HG02981 (cell line): ENCODE measurements at regions not wholly inside any gene's neighbourhood (a gene's known extent, or its start where the extent isn't known, plus 50 kb on each side); places are given as distances from the start of the nearest gene placed in this dataset.

Source experiments
- ATAC-seq: cut with Tn5 transposase; IDR thresholded peaks from one replicate; pipeline ENCODE4 v1.9.1; 2021; ENCODE audit warnings: mild to moderate bottlenecking, moderate library complexity; ENCODE audit not compliant: unreplicated experiment

GRCh38 chr3:19093084-19093483 lies 55.2 kb upstream of the KCNH8 start:
- ATAC-seq: no peak

- no peak for ATAC-seq
These were observed 70.9 kb upstream of the KCNH8 start for GRCh38 chr3:19077388-19077787.

- no peak for ATAC-seq
These were observed 73.3 kb upstream of the KCNH8 start for GRCh38 chr3:19075037-19075436.

- no peak for ATAC-seq
These were observed 73.9 kb upstream of the KCNH8 start for GRCh38 chr3:19074257-19074900.

GRCh38 chr3:19073341-19074105 lies 74.8 kb upstream of the KCNH8 start:
- no peak for ATAC-seq

GRCh38 chr3:19070325-19070724 lies 78.0 kb upstream of the KCNH8 start:
- no peak for ATAC-seq

GRCh38 chr3:19065027-19065426 lies 83.3 kb upstream of the KCNH8 start:
- no peak for ATAC-seq

GRCh38 chr3:19063936-19064335 lies 84.4 kb upstream of the KCNH8 start:
- ATAC-seq: no peak

GRCh38 chr3:19060404-19060803 lies 87.9 kb upstream of the KCNH8 start:
- no peak for ATAC-seq

GRCh38 chr3:19052874-19053273 lies 95.4 kb upstream of the KCNH8 start:
- ATAC-seq: no peak

GRCh38 chr3:19046440-19046839 lies 101.9 kb upstream of the KCNH8 start:
- no peak for ATAC-seq

GRCh38 chr3:19030522-19030839 lies 117.8 kb upstream of the KCNH8 start:
- ATAC-seq: no peak

- ATAC-seq: no peak
These were observed 118.3 kb upstream of the KCNH8 start for GRCh38 chr3:19029837-19030521.

GRCh38 chr3:19025441-19025840 lies 122.9 kb upstream of the KCNH8 start:
- ATAC-seq: no peak

GRCh38 chr3:19022546-19022945 lies 125.8 kb upstream of the KCNH8 start:
- no peak for ATAC-seq

GRCh38 chr3:19016851-19017250 lies 131.5 kb upstream of the KCNH8 start:
- ATAC-seq: no peak

- no peak for ATAC-seq
These were observed 134.4 kb upstream of the KCNH8 start for GRCh38 chr3:19013879-19014278.

- no peak for ATAC-seq
These were observed 135.5 kb upstream of the KCNH8 start for GRCh38 chr3:19012846-19013245.

- ATAC-seq: no peak
These were observed 145.7 kb upstream of the KCNH8 start for GRCh38 chr3:19002606-19003005.

GRCh38 chr3:18998069-18998468 lies 150.2 kb upstream of the KCNH8 start:
- no peak for ATAC-seq

- ATAC-seq: no peak
These were observed 155.6 kb upstream of the KCNH8 start for GRCh38 chr3:18992709-18993108.

- no peak for ATAC-seq
These were observed 159.0 kb upstream of the KCNH8 start for GRCh38 chr3:18989237-18989795.
